H1 (cell line): ENCODE measurements at regions not wholly inside any gene's neighbourhood (a gene's known extent, or its start where the extent isn't known, plus 50 kb on each side); places are given as distances from the start of the nearest gene placed in this dataset.
A peak's percentile ranks its signal among the peaks of the same experiment; 100 is the strongest.

Experiments used
- CTCF ChIA-PET: fragments of 300-600 bp; sonication (Branson Sonifier 250); formaldehyde crosslinking; loops from one replicate; lab custom pipeline; 2021; ENCODE audit not compliant: partially characterized antibody; lab: Charles Lee
- POLR2A ChIA-PET: fragments of 300-600 bp; sonication (Branson Sonifier 250); formaldehyde crosslinking; loops from one replicate; lab custom pipeline; 2021; ENCODE audit warnings: inconsistent platforms; ENCODE audit not compliant: partially characterized antibody; lab: Charles Lee
- DNase-seq, 2 experiments: peaks; one replicate each; pipeline versions ENCODE4 v3.0.0 to v3.0.0-alpha.2; 2010 to 2022; ENCODE audit warnings: low spot score in 2 of 2, low read depth in 1 of 2, mixed read lengths in 1 of 2
- FAIRE-seq: peaks from 2 replicates; lab custom pipeline; 2011; peaks lifted over from hg19 to GRCh38; lab: Jason Lieb, UNC
- H2AFZ ChIP-seq: 2 replicates; pipeline ENCODE4 v1.8.1; 2012; ENCODE audit warnings: low read length, inconsistent platforms
- H2AK5ac ChIP-seq: 2 replicates; pipeline ENCODE4 v1.6.1; 2013; ENCODE audit warnings: low read depth, low read length
- H2BK120ac ChIP-seq: replicated peaks from 2 replicates; pipeline ENCODE3; 2013; ENCODE audit warnings: low read depth, low read length, inconsistent platforms
- H2BK12ac ChIP-seq: 2 replicates; pipeline ENCODE4 v1.6.1; 2013; ENCODE audit warnings: low read depth, low read length
- H2BK15ac ChIP-seq: 2 replicates; pipeline ENCODE4 v1.6.1; 2013; ENCODE audit warnings: low read length
- H2BK20ac ChIP-seq: 2 replicates; pipeline ENCODE4 v1.6.1; 2013; ENCODE audit warnings: low read length
- H2BK5ac ChIP-seq: 2 replicates; pipeline ENCODE4 v1.6.1; 2013; ENCODE audit warnings: low read depth, low read length
- H3K14ac ChIP-seq: 2 replicates; pipeline ENCODE4 v1.6.1; 2013; ENCODE audit warnings: inconsistent platforms; ENCODE audit not compliant: insufficient read length
- H3K18ac ChIP-seq: 2 replicates; pipeline ENCODE4 v1.6.1; 2013; ENCODE audit warnings: low read length; ENCODE audit errors: extremely low read depth
- H3K23ac ChIP-seq: 2 replicates; pipeline ENCODE4 v1.6.1; 2013; ENCODE audit warnings: inconsistent platforms; ENCODE audit not compliant: insufficient read length
- H3K23me2 ChIP-seq: 2 replicates; pipeline ENCODE4 v1.6.1; 2013; ENCODE audit warnings: low read depth, low read length
- H3K27ac ChIP-seq: 2 replicates; pipeline ENCODE4 v1.6.1; 2011; ENCODE audit warnings: low read depth, low read length, inconsistent platforms
- H3K27me3 ChIP-seq, 4 experiments: replicated peaks in 1 of 4; 1 replicate in 1 of 4; 2 replicates in 3 of 4; pipeline versions ENCODE4 v1.6.1 to v1.8.1; 2011 to 2013; ENCODE audit warnings: low read length in 3 of 4, mild to moderate bottlenecking in 3 of 4, inconsistent platforms in 2 of 4, mixed read lengths in 2 of 4, moderate library complexity in 1 of 4; ENCODE audit not compliant: control insufficient read depth in 3 of 4, insufficient read depth in 3 of 4; ENCODE audit errors: extremely low read depth in 1 of 4
- H3K36me3 ChIP-seq, 4 experiments: 2 replicates each; pipeline versions ENCODE4 v1.6.1 to v1.8.1; 2011 to 2013; ENCODE audit warnings: mild to moderate bottlenecking in 4 of 4, low read length in 3 of 4, moderate library complexity in 2 of 4, control low read depth in 1 of 4, inconsistent platforms in 1 of 4; ENCODE audit not compliant: insufficient read depth in 4 of 4, control insufficient read depth in 2 of 4
- H3K4ac ChIP-seq: replicated peaks from 2 replicates; pipeline ENCODE3; 2013; ENCODE audit warnings: low read length, low read depth, mixed read lengths, inconsistent platforms; ENCODE audit not compliant: insufficient read length
- H3K4me1 ChIP-seq, 4 experiments: replicated peaks in 1 of 4; 1 replicate in 1 of 4; 2 replicates in 3 of 4; pipeline versions ENCODE4 v1.6.1 to v1.8.1; 2011 to 2013; ENCODE audit warnings: low read length in 3 of 4, inconsistent platforms in 2 of 4, mixed read lengths in 1 of 4; ENCODE audit not compliant: insufficient read depth in 4 of 4, control insufficient read depth in 3 of 4
- H3K4me2 ChIP-seq, 2 experiments: 2 replicates each; pipeline versions ENCODE4 v1.6.1 to v1.8.1; 2011 to 2013; ENCODE audit warnings: low read depth in 2 of 2, low read length in 2 of 2, control low read depth in 1 of 2, inconsistent platforms in 1 of 2, mild to moderate bottlenecking in 1 of 2; ENCODE audit not compliant: insufficient read depth in 1 of 2
- H3K4me3 ChIP-seq, 4 experiments: fragments of 200-600, 300-600 bp in 1 of 4; sonication (generic), shearing (Covaris generic), sonication (Bioruptor Twin) in 1 of 4; 2 replicates each; pipeline versions ENCODE4 v1.5.1 to v1.8.1; 2011 to 2016; ENCODE audit warnings: low read length in 4 of 4, low read depth in 3 of 4, control low read depth in 2 of 4, inconsistent platforms in 2 of 4, mild to moderate bottlenecking in 2 of 4, mixed read lengths in 1 of 4, moderate library complexity in 1 of 4; ENCODE audit not compliant: insufficient read depth in 2 of 4; ENCODE audit errors: extremely low read depth in 1 of 4
- H3K56ac ChIP-seq: replicated peaks from 2 replicates; pipeline ENCODE3; 2013; ENCODE audit warnings: low read depth, mild to moderate bottlenecking, mixed read lengths, low read length, inconsistent platforms; ENCODE audit not compliant: insufficient read length
- H3K79me1 ChIP-seq: 2 replicates; pipeline ENCODE4 v1.6.1; 2013; ENCODE audit warnings: low read depth, low read length, control low read depth
- H3K79me2 ChIP-seq, 2 experiments: 2 replicates each; pipeline versions ENCODE4 v1.6.1 to v1.8.1; 2012 to 2013; ENCODE audit warnings: low read length in 2 of 2, mild to moderate bottlenecking in 2 of 2, inconsistent platforms in 1 of 2; ENCODE audit not compliant: insufficient read depth in 2 of 2, control insufficient read depth in 1 of 2
- H3K9ac ChIP-seq, 4 experiments: replicated peaks in 1 of 4; 1 replicate in 1 of 4; 2 replicates in 3 of 4; pipeline versions ENCODE4 v1.6.1 to v1.8.1; 2011 to 2013; ENCODE audit warnings: low read depth in 3 of 4, low read length in 3 of 4, control low read depth in 2 of 4, mild to moderate bottlenecking in 2 of 4, moderate library complexity in 2 of 4, inconsistent platforms in 1 of 4; ENCODE audit errors: extremely low read depth in 1 of 4
- H3K9me3 ChIP-seq, 2 experiments: 2 replicates each; pipeline versions ENCODE4 v1.6.1 to v1.8.1; 2012 to 2013; ENCODE audit warnings: mild to moderate bottlenecking in 2 of 2, moderate library complexity in 2 of 2, control low read depth in 1 of 2, inconsistent platforms in 1 of 2, low read depth in 1 of 2, low read length in 1 of 2, mixed read lengths in 1 of 2; ENCODE audit not compliant: insufficient read depth in 2 of 2
- H4K20me1 ChIP-seq, 2 experiments: replicated peaks in 1 of 2; 2 replicates each; pipeline versions ENCODE3 to v1.8.1; 2011 to 2013; ENCODE audit warnings: inconsistent platforms in 2 of 2, low read length in 2 of 2, mild to moderate bottlenecking in 1 of 2; ENCODE audit not compliant: insufficient read depth in 2 of 2, control insufficient read depth in 1 of 2
- H4K5ac ChIP-seq: 2 replicates; pipeline ENCODE4 v1.6.1; 2013; ENCODE audit warnings: low read length, low read depth, mixed read lengths, inconsistent platforms; ENCODE audit not compliant: insufficient read length
- H4K8ac ChIP-seq: 2 replicates; pipeline ENCODE4 v1.8.0; 2013; ENCODE audit warnings: mild to moderate bottlenecking, moderate library complexity, low read length, inconsistent platforms; ENCODE audit not compliant: insufficient read depth; ENCODE audit errors: extremely low read depth
- H4K91ac ChIP-seq: replicated peaks from 2 replicates; pipeline ENCODE3; 2013; ENCODE audit warnings: low read length, mixed read lengths, inconsistent platforms; ENCODE audit not compliant: insufficient read length
- EZH2 ChIP-seq: fragments of 200-600 bp; sonication (generic); IDR thresholded peaks from 2 replicates; pipeline ENCODE4 v1.7.1; 2012; ENCODE audit warnings: low read depth, mild to moderate bottlenecking, moderate library complexity, low read length, inconsistent platforms; ENCODE audit not compliant: severe bottlenecking
- KDM4A ChIP-seq: IDR thresholded peaks from one replicate; pipeline ENCODE4 v1.7.1; 2012; ENCODE audit warnings: low read depth, mild to moderate bottlenecking, moderate library complexity, low read length, inconsistent platforms; ENCODE audit not compliant: severe bottlenecking
- POLR2AphosphoS5 ChIP-seq: IDR thresholded peaks from 2 replicates; pipeline ENCODE4 v1.6.1; 2011; ENCODE audit warnings: low read depth, low read length
- RBBP5 ChIP-seq: IDR thresholded peaks from 2 replicates; pipeline ENCODE4 v1.7.1; 2012; ENCODE audit warnings: low read depth, mild to moderate bottlenecking, inconsistent platforms, low read length, moderate library complexity, borderline replicate concordance
- SIN3A ChIP-seq, 2 experiments: IDR thresholded peaks in 1 of 2; conservative IDR thresholded peaks in 1 of 2; 2 replicates each; pipeline ENCODE4 v1.6.1; 2011 to 2012; ENCODE audit warnings: low read length in 2 of 2, improper control_type of control experiment in 1 of 2, low read depth in 1 of 2, mild to moderate bottlenecking in 1 of 2
- WGBS, 2 experiments: shearing (Covaris generic) in 1 of 2; methylation state at CpG; one replicate each; pipeline versions ENCODE4 v1.1.6 to v1.1.7; 2013 to 2015; ENCODE audit warnings: low lambda C conversion rate in 2 of 2, mixed read lengths in 2 of 2, inconsistent platforms in 1 of 2, low coverage in 1 of 2, missing lambda C conversion rate in 1 of 2; ENCODE audit not compliant: insufficient replicate concordance in 2 of 2, insufficient coverage in 1 of 2, insufficient read length in 1 of 2; ENCODE audit errors: extremely low coverage in 1 of 2, missing lambda C conversion rate in 1 of 2; 5-methylcytosine and 5-hydroxymethylcytosine counted together
- TF ChIP-seq, protein P1 (sequence below): IDR thresholded peaks from 2 replicates; pipeline ENCODE4 v1.6.1; 2012; ENCODE audit warnings: inconsistent platforms
- TF ChIP-seq, protein P2 (sequence below): IDR thresholded peaks from 2 replicates; pipeline ENCODE4 v1.6.1; 2011; ENCODE audit warnings: low read length, improper control_type of control experiment
- TF ChIP-seq, protein P3 (sequence below), 3 experiments: IDR thresholded peaks; 1 replicate in 2 of 3; 2 replicates in 1 of 3; pipeline versions ENCODE4 v1.5.1 to v1.6.1; 2011; ENCODE audit warnings: low read length in 3 of 3, mild to moderate bottlenecking in 3 of 3, inconsistent platforms in 2 of 3, low read depth in 1 of 3, moderate library complexity in 1 of 3; ENCODE audit not compliant: insufficient read depth in 1 of 3; ENCODE audit errors: control extremely low read depth in 1 of 3

DNA sequence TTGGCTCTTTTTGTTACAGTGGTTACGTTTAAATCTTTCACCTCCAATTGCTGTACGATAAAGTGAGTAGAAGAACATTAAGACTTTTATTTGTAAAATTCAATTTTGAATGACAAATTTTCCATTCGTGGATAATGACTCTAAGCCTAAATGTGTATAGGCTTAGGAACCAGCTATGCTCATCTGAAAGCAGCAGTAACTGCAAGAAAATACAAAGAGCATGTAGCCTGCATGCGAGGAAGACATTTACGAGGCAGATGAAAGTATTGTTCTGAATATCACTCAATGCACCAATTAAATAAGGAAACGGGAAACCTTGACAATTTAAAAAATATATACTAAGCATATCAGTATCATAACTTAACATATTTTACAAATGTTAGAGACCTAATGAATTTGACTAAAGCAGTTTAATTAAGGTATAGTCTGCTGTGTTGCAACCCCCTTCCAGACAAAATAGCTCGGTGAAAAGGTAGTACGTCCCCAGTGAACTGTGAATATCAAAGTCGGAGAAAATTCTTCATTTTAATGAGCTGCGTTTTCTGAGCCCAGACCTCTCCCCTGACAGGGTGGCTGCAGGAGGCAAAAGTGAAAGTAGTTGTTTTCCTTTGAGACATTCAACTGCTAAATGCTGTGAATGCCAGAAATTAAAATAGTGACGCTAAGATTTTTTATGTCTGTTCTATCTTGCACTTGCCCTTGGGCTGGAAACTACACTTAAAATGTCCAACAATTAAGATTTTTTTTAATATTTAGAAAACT is 1236.5 kb upstream of the TENM3 start:
- no peak overlapping the region for H2BK15ac ChIP-seq
- H3K18ac ChIP-seq, result no peak overlapping the region
- no peak overlapping the region for H3K27ac ChIP-seq
- H3K36me3 ChIP-seq, result no peaks in the 10 kb centered on the region
- H3K4me1 ChIP-seq, result peaks cover 0 to 4% (median under 1%) of the 10 kb centered on the region in 4 experiments; a peak in 1 of 7 replicates
- H3K9me3 ChIP-seq, result no peaks in the 10 kb centered on the region
- H4K5ac ChIP-seq, result no peak overlapping the region
- no peak overlapping the region for H2BK20ac ChIP-seq
- H3K4ac ChIP-seq, result no peak overlapping the region
- peak overlapping the region in 1 of 2 experiments; percentile 29; a peak in 1 of 4 replicates for H3K4me2 ChIP-seq
- no peak overlapping the region for H3K9ac ChIP-seq
- 63% methylated on average over 11 of the region's 11 CpGs; no CpG with 5 or more reads in 1 of the 2 experiments for WGBS, 2 experiments
- no peak overlapping the region for H2AK5ac ChIP-seq
- no peak overlapping the region for H4K91ac ChIP-seq
- no peak overlapping the region for H2BK120ac ChIP-seq
- no peak overlapping the region for H2BK5ac ChIP-seq
- no peak for DNase-seq
- H2AFZ ChIP-seq, result no peak overlapping the region
- ChIA-PET POLR2A (no interaction called here), CTCF (no interaction called here)
- H3K4me3 ChIP-seq, result no peak overlapping the region
- no peak overlapping the region for H2BK12ac ChIP-seq
- no peak for FAIRE-seq
- no peak overlapping the region for H3K14ac ChIP-seq
- no peak overlapping the region for H4K8ac ChIP-seq
- no peaks in the 10 kb centered on the region for H3K79me1 ChIP-seq
- no peak overlapping the region for H3K56ac ChIP-seq
- no peaks in the 10 kb centered on the region for H3K27me3 ChIP-seq
- no peaks in the 10 kb centered on the region for H3K79me2 ChIP-seq
- no peaks in the 10 kb centered on the region for H3K23me2 ChIP-seq
- no peak overlapping the region for H3K23ac ChIP-seq
- H4K20me1 ChIP-seq, result no peaks in the 10 kb centered on the region
- TF ChIP-seq SIN3A (conservative IDR thresholded peaks at IDR 0.05 in 1 of 2, IDR thresholded peaks at IDR 0.05 in 1 of 2; ENCODE audit: low read depth in 1 of 2, low read length in 2 of 2), result no peak
- TF ChIP-seq RBBP5, result no peak
- TF ChIP-seq EZH2, result no peak
- TF ChIP-seq, protein P1, sequence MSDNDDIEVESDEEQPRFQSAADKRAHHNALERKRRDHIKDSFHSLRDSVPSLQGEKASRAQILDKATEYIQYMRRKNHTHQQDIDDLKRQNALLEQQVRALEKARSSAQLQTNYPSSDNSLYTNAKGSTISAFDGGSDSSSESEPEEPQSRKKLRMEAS, result no peak
- TF ChIP-seq, protein P2, sequence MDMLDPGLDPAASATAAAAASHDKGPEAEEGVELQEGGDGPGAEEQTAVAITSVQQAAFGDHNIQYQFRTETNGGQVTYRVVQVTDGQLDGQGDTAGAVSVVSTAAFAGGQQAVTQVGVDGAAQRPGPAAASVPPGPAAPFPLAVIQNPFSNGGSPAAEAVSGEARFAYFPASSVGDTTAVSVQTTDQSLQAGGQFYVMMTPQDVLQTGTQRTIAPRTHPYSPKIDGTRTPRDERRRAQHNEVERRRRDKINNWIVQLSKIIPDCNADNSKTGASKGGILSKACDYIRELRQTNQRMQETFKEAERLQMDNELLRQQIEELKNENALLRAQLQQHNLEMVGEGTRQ, result no peak
- TF ChIP-seq KDM4A, result no peak
- TF ChIP-seq, protein P3, sequence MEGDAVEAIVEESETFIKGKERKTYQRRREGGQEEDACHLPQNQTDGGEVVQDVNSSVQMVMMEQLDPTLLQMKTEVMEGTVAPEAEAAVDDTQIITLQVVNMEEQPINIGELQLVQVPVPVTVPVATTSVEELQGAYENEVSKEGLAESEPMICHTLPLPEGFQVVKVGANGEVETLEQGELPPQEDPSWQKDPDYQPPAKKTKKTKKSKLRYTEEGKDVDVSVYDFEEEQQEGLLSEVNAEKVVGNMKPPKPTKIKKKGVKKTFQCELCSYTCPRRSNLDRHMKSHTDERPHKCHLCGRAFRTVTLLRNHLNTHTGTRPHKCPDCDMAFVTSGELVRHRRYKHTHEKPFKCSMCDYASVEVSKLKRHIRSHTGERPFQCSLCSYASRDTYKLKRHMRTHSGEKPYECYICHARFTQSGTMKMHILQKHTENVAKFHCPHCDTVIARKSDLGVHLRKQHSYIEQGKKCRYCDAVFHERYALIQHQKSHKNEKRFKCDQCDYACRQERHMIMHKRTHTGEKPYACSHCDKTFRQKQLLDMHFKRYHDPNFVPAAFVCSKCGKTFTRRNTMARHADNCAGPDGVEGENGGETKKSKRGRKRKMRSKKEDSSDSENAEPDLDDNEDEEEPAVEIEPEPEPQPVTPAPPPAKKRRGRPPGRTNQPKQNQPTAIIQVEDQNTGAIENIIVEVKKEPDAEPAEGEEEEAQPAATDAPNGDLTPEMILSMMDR (IDR thresholded peaks at IDR 0.05; ENCODE audit: control extremely low read depth in 1 of 3, insufficient read depth in 1 of 3, low read depth in 1 of 3, low read length in 3 of 3), result no peak
- no peak for TF ChIP-seq POLR2AphosphoS5
